SKM-1 (cell line): ENCODE measurements at regions not wholly inside any gene's neighbourhood (a gene's known extent, or its start where the extent isn't known, plus 50 kb on each side); places are given as distances from the start of the nearest gene placed in this dataset.
"Not testable (repeated sequence)": the region's sequence is repeated elsewhere in the genome, so short reads cannot be mapped to it uniquely, and the experiment has no call there.

Experiments
- DNase-seq: peaks from one replicate; lab custom pipeline; 2025; ENCODE audit not compliant: unreplicated experiment; lab: John Stamatoyannopoulos, UW

GRCh38 chr4:188650516-188650915 is 511.3 kb downstream of the TRIML1 start:
- DNase-seq, result no peak

- DNase-seq, result no peak
Observed at GRCh38 chr4:188657365-188657764, 518.1 kb downstream of the TRIML1 start.

- DNase-seq, result no peak
Observed at GRCh38 chr4:188658958-188659522, 519.8 kb downstream of the TRIML1 start.

- DNase-seq, result no peak
Observed at GRCh38 chr4:188660796-188661195, 521.6 kb downstream of the TRIML1 start.

- DNase-seq, result no peak
Observed at GRCh38 chr4:188661502-188661901, 522.3 kb downstream of the TRIML1 start.

- no peak for DNase-seq
Observed at GRCh38 chr4:188663369-188663768, 524.1 kb downstream of the TRIML1 start.

GRCh38 chr4:188665491-188666457 is 526.5 kb downstream of the TRIML1 start:
- no peak for DNase-seq

GRCh38 chr4:188678691-188679090 is 539.5 kb downstream of the TRIML1 start:
- not testable (repeated sequence) for DNase-seq

GRCh38 chr4:188680004-188680666 is 540.9 kb downstream of the TRIML1 start:
- no peak for DNase-seq

GRCh38 chr4:188680667-188681063 is 541.4 kb downstream of the TRIML1 start:
- DNase-seq, result no peak

- no peak for DNase-seq
Observed at GRCh38 chr4:188682321-188682720, 543.1 kb downstream of the TRIML1 start.

- DNase-seq, result no peak
Observed at GRCh38 chr4:188683571-188683970, 544.3 kb downstream of the TRIML1 start.

GRCh38 chr4:188688956-188689355 is 549.7 kb downstream of the TRIML1 start:
- DNase-seq, result no peak

- DNase-seq, result no peak
Observed at GRCh38 chr4:188691811-188692210, 552.6 kb downstream of the TRIML1 start.

GRCh38 chr4:188695261-188695660 is 556.0 kb downstream of the TRIML1 start:
- no peak for DNase-seq

GRCh38 chr4:188697243-188697642 is 558.0 kb downstream of the TRIML1 start:
- no peak for DNase-seq

GRCh38 chr4:188701952-188702351 is 562.7 kb downstream of the TRIML1 start:
- DNase-seq, result no peak

- no peak for DNase-seq
Observed at GRCh38 chr4:188704288-188704687, 565.0 kb downstream of the TRIML1 start.

- DNase-seq, result no peak
Observed at GRCh38 chr4:188707036-188707435, 567.8 kb downstream of the TRIML1 start.

- no peak for DNase-seq
Observed at GRCh38 chr4:188714501-188714900, 575.3 kb downstream of the TRIML1 start.

GRCh38 chr4:188714907-188715306 is 575.7 kb downstream of the TRIML1 start:
- DNase-seq, result no peak

- no peak for DNase-seq
Observed at GRCh38 chr4:188717661-188718060, 578.4 kb downstream of the TRIML1 start.
